ENCODE measurements at regions not wholly inside any gene's neighbourhood (a gene's known extent, or its start where the extent isn't known, plus 50 kb on each side); places are given as distances from the start of the nearest gene placed in this dataset.
"Not testable (repeated sequence)": the region's sequence is repeated elsewhere in the genome, so short reads cannot be mapped to it uniquely, and the experiment has no call there.

DNA sequence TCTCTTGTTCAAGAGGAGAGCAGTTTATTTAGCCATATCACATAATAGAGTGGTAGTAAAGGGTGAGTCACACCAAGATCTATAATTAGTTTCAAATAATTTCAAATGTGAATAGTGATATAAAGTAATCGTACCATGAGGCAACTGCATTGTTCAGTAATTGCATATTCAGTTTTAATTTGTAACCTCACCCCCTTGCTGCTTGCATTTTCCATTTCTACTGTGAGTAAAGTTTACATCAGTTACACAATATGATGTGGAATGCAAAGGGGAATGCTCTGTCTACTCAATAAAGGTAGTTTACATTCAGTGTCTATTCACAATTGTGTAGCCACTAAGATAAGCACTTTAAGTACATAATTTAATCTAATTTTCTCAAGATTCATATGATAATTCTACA, 1695.7 kb upstream of the SPRY2 start:
- no peak for DNase-seq (ENCODE audit: low read depth in 2 of 2)

GRCh38 chr13:82011355-82011754, 1670.4 kb upstream of the SPRY2 start:
- no peak for DNase-seq (ENCODE audit: low read depth in 2 of 2)

- DNase-seq (ENCODE audit: low read depth in 2 of 2): no peak
Measured at GRCh38 chr13:82010780-82011179, 1669.9 kb upstream of the SPRY2 start.

DNA sequence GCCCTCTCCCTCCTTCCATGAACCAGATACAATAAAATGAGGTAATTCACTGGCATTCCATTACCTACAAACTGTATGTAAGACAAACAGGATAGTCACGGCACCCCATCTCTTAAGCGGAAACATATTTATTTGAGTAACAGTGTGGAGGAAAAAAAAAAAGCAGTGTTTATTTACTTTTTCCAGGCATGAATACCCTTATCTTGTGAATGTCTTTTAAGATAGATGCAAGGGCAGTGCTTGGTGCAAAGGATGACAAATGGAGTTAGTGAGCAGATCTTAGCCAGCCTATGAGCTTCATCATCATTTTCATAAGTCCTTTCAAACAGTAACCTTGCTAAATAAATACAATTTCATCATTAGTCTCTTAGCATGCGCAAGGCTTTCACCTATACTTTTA, 1661.8 kb upstream of the SPRY2 start:
- DNase-seq (ENCODE audit: low read depth in 2 of 2): no peak

GRCh38 chr13:81995316-81995715, 1654.4 kb upstream of the SPRY2 start:
- no peak for DNase-seq (ENCODE audit: low read depth in 2 of 2)

DNA sequence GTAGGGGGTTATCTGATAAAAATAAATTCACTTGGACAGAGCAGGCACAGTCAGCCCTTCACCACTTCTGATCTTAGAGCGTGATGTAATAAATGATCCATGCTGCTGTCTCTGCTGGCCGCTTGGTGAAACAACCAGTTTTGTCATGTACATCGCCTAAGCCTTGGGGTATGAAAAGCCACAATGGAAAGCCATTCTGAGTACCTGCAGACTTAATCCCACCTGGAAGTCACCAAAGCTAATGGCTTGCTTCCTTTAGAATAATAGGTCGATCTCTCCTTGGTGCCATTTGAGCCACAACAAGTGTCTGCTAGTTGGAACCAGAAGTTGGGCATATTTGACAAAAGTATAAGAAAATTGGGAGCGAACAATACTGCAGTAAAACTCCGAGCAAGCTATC, 1649.7 kb upstream of the SPRY2 start:
- DNase-seq (ENCODE audit: low read depth in 2 of 2): no peak

DNA sequence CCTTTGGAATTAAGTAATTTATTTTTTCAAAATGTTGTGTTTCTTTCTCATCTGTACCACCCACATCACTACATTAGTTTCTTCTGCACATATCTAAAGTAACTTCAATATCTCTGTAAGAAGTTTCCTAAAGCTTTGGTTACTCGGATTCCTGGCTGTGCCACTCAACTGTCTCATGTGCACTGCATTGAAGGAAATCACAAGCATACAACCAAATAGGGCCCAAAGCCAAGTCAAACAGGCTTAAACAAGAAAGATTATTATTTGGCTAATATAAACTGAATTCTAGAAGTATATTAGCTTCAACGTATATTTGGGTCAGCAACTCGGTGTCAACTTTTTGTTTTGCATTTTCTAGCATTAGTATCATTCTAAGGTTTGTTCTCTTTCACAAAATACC, 1647.6 kb upstream of the SPRY2 start:
- DNase-seq (ENCODE audit: low read depth in 2 of 2): no peak

DNA sequence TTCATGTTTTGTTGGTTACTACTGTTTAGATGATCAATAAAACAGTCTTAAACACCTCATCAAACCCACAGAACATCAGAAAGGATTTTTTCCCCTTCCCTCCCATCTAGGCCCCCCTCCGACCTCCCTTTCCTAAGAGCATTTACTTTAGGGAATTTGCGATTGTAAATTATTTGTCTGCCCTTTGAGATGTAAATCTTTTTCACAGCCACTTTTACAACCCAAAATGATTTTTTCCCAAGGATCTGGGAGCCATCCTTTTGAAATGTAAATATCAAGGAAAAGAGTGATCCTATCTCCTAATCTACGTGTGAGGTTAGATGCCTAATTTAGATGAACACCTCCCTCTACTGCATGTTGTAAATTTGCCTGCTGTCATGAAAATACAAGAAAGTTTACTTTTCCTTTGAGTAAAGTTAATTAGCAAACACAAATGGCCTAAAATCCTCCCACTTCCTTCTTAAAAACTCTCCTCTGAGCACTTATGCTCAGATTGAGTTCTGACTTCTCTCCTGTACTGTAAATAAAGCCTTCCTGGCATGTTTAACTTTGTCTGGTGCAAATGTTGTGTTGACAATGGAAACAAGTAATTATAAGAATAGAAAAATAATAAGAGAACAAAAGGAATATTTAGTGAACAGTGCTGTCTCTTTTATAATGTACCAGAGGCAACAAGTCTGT, 1646.9 kb upstream of the SPRY2 start:
- DNase-seq (ENCODE audit: low read depth in 2 of 2): no peak

- no peak for DNase-seq (ENCODE audit: low read depth in 2 of 2)
Measured at GRCh38 chr13:81987159-81987558, 1646.2 kb upstream of the SPRY2 start.

- DNase-seq (ENCODE audit: low read depth in 2 of 2): no peak
Measured at GRCh38 chr13:81986308-81986707, 1645.4 kb upstream of the SPRY2 start.

- DNase-seq (ENCODE audit: low read depth in 2 of 2): no peak
Measured at GRCh38 chr13:81957121-81957520, 1616.2 kb upstream of the SPRY2 start.

- no peak for DNase-seq (ENCODE audit: low read depth in 2 of 2)
Measured at GRCh38 chr13:81929988-81930387, 1589.1 kb upstream of the SPRY2 start.

- DNase-seq (ENCODE audit: low read depth in 2 of 2): no peak
Measured at GRCh38 chr13:81927347-81927746, 1586.4 kb upstream of the SPRY2 start.

DNA sequence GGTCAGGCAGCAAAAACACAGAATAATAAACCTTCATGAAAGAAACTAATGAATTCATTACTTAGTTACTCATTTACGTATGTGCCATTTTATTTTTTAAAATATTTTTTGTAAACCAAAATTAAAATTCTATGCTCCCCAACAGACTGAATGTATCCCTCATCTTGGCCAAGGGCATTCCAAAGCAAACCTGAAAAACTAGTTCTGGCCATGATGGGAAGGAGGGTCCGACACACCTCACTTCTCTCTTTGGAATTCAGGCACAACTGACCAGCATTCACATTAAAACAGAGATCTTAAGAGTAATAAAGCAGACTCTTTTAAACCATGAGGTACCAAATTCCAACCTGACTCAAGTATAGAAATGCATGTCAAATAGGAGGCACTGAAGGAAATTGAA, 1576.9 kb upstream of the SPRY2 start:
- no peak for DNase-seq (ENCODE audit: low read depth in 2 of 2)

DNA sequence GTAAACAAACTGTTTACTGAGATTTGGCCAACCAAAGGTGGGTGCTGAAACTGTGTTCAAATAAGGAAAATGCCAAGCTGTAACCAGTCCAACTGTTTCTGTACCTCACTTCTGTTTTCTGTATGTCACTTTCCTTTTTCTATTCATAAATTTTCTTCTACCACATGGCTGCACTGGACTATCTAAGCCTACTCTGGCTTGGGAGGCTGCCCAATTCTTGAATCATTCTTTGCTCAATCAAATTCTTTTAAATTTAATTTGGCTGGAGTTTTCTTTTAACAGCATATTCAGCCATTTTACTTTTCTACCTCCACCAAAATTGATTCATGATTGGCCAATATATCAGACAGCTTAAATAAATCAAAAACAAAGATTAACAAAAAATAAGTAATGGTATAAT, 1575.5 kb upstream of the SPRY2 start:
- no peak for DNase-seq (ENCODE audit: low read depth in 2 of 2)

DNA sequence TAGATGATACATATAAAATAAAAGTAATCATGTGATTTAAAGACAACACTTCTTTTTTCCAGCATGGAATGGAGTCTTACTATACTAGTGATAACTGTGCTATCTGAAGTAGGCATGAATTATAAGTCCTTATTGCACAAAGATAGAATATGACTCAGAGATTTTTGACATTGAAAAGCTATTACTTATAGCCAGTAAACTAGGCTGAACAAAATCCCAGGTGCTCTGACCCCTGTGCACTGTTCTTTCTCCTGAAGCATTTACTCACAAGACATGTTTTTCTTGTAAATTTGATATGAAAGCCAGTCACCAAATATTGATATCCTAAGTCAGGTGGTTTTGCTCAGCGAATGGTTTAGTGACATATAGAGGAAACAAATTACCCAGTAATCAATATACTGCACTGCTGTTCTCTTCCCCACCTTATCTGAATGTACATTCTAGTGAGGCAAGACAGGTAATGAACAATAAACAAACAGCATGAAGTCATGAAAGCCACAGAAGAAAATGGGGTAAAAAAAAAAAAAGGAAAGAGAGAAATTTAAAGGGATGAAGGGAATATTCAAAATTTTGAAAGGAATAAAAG, 1567.0 kb upstream of the SPRY2 start:
- DNase-seq (ENCODE audit: low read depth in 2 of 2): no peak

DNA sequence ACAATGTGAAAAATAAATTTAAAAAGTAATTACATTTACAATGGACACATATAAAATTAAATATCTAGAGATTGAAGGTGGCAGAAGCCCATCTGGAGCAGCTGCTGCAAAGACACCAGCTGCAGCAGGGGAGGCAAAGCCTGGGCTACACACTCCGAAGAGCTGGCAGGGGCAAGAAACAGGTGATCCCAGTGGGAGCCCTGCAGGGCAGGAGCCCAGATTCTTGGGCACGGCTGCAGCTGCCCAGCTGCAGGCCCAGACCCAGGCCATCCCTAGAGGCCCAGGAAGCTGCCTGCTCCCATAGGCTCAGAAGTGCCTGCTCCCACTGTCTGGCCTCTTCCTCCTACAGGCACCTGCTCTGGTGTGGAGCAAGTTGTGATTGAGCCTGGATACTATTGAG, 1547.9 kb upstream of the SPRY2 start:
- no peak for DNase-seq (ENCODE audit: low read depth in 2 of 2)

DNA sequence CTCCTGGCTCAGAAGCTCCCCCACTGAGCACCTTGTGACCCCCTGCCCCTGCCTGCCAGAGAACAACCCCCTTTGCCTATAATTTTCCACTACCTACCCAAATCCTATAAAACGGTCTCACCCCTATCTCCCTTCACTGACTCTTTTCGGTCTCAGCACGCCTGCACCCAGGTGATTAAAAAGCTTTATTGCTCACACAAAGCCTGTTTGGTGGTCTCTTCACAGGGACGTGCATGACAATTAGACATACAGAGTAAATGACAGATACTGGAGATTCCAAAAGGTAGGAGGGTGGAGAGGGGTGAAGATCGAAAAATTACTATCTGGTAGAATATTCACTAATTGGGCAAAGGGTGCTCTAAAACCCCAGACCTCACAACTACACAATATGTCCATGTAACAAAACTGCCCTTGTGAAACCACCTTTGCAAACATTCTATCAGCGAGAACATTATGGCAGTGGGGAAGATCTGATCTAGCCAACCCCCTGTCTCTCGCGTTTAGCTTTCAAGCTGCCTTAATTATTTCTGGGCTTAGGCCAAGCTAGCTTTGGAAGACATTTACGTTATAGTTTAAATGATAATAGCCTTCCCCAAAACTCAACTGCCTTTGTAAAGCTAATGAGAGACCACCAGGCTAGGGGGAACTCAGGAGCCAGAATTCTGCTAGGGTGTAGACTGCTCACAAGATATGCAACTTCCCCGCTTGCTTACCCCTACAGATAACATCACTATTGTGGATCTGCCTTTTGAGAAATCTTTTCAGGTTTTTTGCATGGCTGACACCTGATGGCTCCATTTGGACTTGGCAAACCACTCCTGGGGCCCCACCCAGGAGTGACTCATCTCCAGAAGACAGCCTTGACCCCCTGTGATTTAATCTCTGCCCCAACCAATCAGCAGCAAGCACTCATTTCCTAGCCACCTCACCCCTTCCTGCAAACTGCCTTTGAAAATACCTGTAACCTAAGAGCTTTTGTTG, 1534.0 kb upstream of the SPRY2 start:
- DNase-seq (ENCODE audit: low read depth in 2 of 2): no peak

GRCh38 chr13:81874253-81874652, 1533.3 kb upstream of the SPRY2 start:
- DNase-seq (ENCODE audit: low read depth in 2 of 2): no peak

DNA sequence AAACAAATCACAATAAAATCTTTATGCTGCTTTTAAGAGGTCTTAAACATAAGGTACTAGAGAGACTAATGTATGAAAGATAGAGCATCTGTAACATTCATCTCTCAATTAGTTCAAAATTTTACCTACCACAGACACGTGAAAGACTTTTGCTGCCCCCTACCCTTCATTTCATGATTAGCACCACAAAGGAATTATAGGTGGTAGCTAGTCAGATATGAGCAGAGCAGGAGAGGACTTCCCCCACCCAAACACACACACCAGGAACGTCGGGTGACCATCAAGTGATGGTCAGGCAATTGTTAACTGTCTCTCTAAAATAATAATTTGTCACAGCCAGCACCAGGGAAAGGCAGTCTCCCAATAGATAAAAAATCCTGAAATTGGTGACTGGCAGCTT, 1531.7 kb upstream of the SPRY2 start:
- no peak for DNase-seq (ENCODE audit: low read depth in 2 of 2)

DNA sequence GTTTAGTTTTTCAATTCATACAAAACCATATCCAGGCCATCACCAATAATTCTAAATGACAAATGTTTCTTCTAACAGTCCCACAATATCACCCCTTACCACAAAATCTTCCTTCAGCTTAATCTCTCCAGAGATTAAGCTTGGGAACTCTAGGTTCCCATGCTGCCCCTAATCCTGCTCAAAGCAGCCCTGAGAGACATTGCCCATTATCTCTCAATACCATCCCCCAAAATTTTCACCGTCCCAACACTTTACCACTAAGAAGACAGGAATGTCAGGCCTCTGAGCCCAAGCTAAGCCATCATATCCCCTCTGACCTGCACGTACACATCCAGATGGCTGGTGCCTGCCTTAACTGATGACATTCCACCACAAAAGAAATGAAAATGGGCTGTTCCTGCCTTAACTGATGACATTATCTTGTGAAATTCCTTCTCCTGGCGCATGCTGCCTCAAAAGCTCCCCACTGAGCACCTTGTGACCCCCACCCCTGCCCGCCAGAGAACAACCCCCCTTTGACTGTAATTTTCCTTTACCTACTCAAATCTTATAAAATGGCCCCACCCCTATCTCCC, 1530.9 kb upstream of the SPRY2 start:
- DNase-seq (ENCODE audit: low read depth in 2 of 2): not testable (repeated sequence)

GRCh38 chr13:81848291-81848690, 1507.4 kb upstream of the SPRY2 start:
- DNase-seq (ENCODE audit: low read depth in 2 of 2): no peak
